NT2/D1 (cell line): ENCODE measurements at regions not wholly inside any gene's neighbourhood (a gene's known extent, or its start where the extent isn't known, plus 50 kb on each side); places are given as distances from the start of the nearest gene placed in this dataset.

Experiments used
- DNase-seq: peaks from one replicate; pipeline ENCODE4 v3.0.0-alpha.2; 2011; ENCODE audit warnings: low read depth, low spot score
- H3K27me3 ChIP-seq: 2 replicates; pipeline ENCODE4 v1.6.0; 2011; ENCODE audit warnings: mild to moderate bottlenecking; ENCODE audit not compliant: insufficient read length, insufficient read depth
- H3K36me3 ChIP-seq: 2 replicates; pipeline ENCODE4 v1.6.1; 2011; ENCODE audit warnings: mild to moderate bottlenecking, low read length, mixed read lengths; ENCODE audit not compliant: insufficient read depth, insufficient read length
- H3K4me1 ChIP-seq: 2 replicates; pipeline ENCODE4 v1.5.1; 2011; ENCODE audit not compliant: insufficient read depth, insufficient read length
- H3K4me3 ChIP-seq: 2 replicates; pipeline ENCODE4 v1.5.1; 2011; ENCODE audit warnings: low read depth; ENCODE audit not compliant: insufficient read length
- H3K9ac ChIP-seq: 2 replicates; pipeline ENCODE4 v1.6.0; 2011; ENCODE audit warnings: low read depth; ENCODE audit not compliant: insufficient read length
- H3K9me3 ChIP-seq: 2 replicates; pipeline ENCODE4 v1.5.1; 2011; ENCODE audit warnings: mild to moderate bottlenecking, low read length; ENCODE audit not compliant: insufficient read depth
- SUZ12 ChIP-seq: IDR thresholded peaks from 2 replicates; pipeline ENCODE4 v1.6.1; 2011; ENCODE audit not compliant: insufficient read length, insufficient read depth; ENCODE audit errors: extremely low read depth
- YY1 ChIP-seq: IDR thresholded peaks from 2 replicates; pipeline ENCODE4 v1.6.1; 2011; ENCODE audit not compliant: insufficient read length, insufficient read depth
- ZNF274 ChIP-seq: IDR thresholded peaks from 2 replicates; pipeline ENCODE4 v1.6.1; 2011; ENCODE audit warnings: mild to moderate bottlenecking, low read depth, low read length

DNA sequence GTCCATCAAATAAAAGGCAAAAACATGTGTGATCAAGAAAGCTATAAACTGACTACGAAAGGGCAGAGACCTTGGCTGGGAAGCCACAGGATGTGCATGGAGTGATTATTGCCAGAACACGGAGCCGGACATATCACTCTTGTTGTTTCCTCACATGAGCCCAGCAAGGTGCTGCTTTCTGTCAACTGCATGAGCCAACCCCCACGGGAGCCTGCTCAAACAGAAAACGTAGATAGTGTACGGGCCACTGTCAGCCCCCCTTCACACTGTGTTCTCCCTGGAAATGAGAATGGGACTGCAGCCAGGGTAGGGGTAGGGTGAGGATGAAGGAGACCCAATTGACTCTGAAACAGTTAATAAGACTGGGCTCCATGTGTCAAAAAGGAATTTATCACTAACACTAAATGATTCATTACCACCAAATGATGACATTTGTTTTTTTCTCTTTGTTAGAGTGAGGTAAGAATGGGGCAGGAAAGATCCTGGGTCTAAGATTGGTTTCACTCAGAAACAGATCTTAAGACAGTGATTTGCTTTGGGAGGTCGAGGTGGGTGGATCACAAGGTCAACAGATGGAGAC is 235.8 kb downstream of the MREG start:
- Histone ChIP-seq H3K9ac (no peak overlapping the region), H3K9me3 (no peaks in the 10 kb centered on the region), H3K36me3 (no peaks in the 10 kb centered on the region), H3K27me3 (no peaks in the 10 kb centered on the region), H3K4me3 (no peak overlapping the region), H3K4me1 (no peaks in the 10 kb centered on the region)
- DNase-seq: no peak
- TF ChIP-seq YY1 (no peak), SUZ12 (no peak), ZNF274 (no peak)

DNA sequence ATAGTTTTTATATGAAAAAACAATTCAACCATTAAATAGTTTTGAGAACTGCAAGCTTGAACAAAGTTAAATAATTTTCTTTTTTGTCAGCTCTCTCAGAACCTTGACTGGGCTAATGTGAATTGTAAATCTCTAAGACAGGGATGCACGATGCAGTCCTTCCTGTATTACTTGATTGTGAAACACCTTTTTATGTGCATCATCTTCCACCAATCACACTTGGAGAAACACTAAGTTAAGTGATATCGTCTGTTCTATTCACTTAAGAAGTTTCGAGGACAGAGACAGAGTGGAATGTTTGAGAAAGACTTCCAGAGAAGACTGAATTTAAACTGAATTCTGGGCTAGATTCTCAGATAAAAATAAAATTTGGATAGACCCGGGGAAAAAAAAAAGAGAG is 238.2 kb downstream of the MREG start:
- Histone ChIP-seq H3K9ac (no peak overlapping the region), H3K36me3 (no peaks in the 10 kb centered on the region), H3K27me3 (no peaks in the 10 kb centered on the region), H3K4me1 (no peaks in the 10 kb centered on the region), H3K4me3 (no peak overlapping the region), H3K9me3 (no peaks in the 10 kb centered on the region)
- no peak for DNase-seq
- TF ChIP-seq ZNF274: no peak
- TF ChIP-seq YY1: no peak
- TF ChIP-seq SUZ12: no peak

DNA sequence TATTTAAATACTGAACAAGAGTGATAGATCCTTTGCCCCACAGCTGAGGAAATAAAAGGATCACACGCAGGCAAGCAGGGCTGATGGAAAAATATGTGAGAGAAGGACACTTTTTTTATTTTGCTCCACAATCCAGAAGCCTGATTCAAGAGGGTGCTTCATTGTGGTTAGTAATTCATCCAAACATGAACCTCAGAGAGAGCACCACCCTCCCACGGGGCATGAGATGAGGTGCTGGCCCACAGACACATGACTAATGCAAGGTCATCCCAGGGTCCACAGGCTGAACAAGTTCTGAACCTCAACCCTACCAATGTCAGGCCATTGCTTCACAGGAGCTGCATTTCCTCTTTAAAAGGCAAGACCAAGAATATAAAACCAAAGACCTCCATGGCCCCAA is 239.6 kb downstream of the MREG start:
- Histone ChIP-seq H3K27me3 (no peaks in the 10 kb centered on the region), H3K36me3 (no peaks in the 10 kb centered on the region), H3K4me3 (no peak overlapping the region), H3K9me3 (no peaks in the 10 kb centered on the region), H3K9ac (no peak overlapping the region), H3K4me1 (no peaks in the 10 kb centered on the region)
- TF ChIP-seq ZNF274: no peak
- no peak for TF ChIP-seq YY1
- TF ChIP-seq SUZ12: no peak
- no peak for DNase-seq

DNA sequence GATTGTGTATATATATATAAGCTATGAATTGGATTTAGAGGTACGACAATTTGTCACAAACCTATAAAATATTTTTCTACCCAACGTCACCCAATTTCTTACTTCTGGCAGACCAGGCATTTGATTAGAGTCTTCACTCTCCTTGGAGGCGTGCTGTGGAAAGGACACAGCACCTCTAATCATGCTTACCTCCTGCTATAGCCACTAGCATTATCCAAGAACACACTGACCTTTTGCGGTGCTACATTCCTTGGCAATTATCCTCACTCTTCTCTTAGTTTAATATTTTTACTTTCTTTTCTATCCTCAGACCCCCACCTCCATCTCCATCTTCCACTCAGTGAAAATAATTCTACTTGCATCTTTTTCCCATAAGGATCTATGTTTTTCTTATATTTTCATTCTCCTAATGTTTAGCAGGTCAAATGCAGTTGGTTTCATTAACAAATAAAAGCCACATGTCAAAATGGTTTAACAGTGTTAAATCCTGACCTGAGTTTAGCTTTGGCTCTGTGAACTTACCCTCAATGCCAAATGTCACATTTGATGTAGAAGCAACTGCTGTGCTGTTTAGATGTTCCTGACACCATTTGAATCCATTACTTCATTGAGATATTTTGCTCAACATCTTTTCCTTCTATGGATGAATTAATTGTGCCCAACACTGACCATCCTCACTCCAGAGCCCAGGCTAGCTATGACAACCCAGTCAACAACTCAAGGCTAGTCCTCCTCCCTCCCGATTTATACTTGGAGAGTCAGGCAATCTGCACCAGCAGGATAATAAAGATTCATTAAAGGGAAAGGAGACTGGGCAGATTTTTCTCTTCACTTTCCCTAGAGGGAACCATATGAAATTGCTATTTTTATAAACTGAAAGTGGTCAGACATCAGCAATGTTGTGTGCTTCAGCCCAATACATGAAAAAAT is 240.5 kb downstream of the MREG start:
- no peak for DNase-seq
- no peak overlapping the region for H3K4me3 ChIP-seq
- no peaks in the 10 kb centered on the region for H3K36me3 ChIP-seq
- H3K9ac ChIP-seq: no peak overlapping the region
- no peak for TF ChIP-seq YY1
- TF ChIP-seq SUZ12: no peak
- no peak for TF ChIP-seq ZNF274
- H3K9me3 ChIP-seq: no peaks in the 10 kb centered on the region
- no peaks in the 10 kb centered on the region for H3K27me3 ChIP-seq
- H3K4me1 ChIP-seq: no peaks in the 10 kb centered on the region

DNA sequence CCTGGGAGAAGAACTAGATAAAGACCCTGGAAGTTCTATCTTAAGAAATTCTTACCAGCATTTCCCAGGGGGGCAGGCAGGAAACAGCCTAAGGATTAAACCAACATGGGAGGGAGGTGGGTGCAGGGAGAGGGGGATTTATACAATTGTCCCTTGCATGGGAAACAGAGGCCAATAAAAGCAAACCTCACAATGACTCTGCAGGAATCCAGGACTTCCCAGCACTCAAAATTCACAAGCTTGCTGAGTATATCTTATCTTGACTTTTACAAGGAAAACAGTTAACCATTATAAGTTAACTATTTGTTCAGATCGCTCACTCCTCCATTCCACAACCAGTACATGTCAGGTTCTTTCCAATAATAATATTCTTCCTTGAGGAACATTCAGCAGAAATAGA is 241.3 kb downstream of the MREG start:
- no peaks in the 10 kb centered on the region for H3K27me3 ChIP-seq
- TF ChIP-seq SUZ12: no peak
- no peak for TF ChIP-seq YY1
- TF ChIP-seq ZNF274: no peak
- H3K4me3 ChIP-seq: no peak overlapping the region
- no peaks in the 10 kb centered on the region for H3K36me3 ChIP-seq
- no peaks in the 10 kb centered on the region for H3K9me3 ChIP-seq
- no peaks in the 10 kb centered on the region for H3K4me1 ChIP-seq
- no peak overlapping the region for H3K9ac ChIP-seq
- DNase-seq: peak; percentile 32

DNA sequence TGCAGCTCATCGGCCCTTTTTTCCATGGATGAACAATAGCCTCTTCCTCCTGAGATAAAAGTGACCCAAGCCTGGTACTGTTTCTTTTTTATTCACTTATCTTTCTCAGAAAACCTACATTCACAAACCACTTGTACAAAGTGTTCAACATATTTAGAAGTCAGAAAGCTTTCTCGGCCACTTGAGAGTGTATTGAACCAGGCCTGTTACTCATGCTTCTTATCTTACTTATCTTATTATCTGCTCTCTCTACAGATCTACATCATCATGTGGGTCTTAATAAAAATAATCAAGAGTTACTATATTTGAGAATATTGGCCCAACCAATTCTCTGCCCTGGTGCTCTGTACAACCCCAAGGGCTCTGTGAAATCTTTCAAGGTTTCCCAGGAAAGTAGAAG is 242.1 kb downstream of the MREG start:
- H3K9ac ChIP-seq: no peak overlapping the region
- TF ChIP-seq ZNF274: no peak
- no peak for TF ChIP-seq YY1
- no peak for TF ChIP-seq SUZ12
- H3K9me3 ChIP-seq: no peaks in the 10 kb centered on the region
- no peaks in the 10 kb centered on the region for H3K27me3 ChIP-seq
- H3K4me3 ChIP-seq: no peak overlapping the region
- no peak for DNase-seq
- no peaks in the 10 kb centered on the region for H3K36me3 ChIP-seq
- no peaks in the 10 kb centered on the region for H3K4me1 ChIP-seq

DNA sequence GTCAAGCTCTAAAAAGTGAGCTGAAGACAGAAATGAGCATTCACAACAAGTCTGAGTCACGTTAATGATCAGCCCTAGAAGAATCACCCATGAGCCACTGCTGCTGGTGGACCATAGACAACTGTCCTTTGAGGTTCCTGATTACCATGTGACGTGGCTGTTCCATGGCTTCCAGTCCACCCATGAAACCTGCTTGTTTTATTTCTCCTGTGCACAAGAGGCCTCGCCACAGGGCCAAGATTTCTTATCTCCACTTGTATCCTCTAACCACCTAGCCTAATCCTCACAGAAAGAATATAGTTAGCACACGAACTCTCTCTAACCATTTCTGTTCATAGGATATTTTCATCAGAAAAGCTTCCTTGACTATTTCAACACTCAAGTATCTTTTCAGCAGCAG is 242.7 kb downstream of the MREG start:
- no peak overlapping the region for H3K4me3 ChIP-seq
- no peaks in the 10 kb centered on the region for H3K27me3 ChIP-seq
- no peak for DNase-seq
- no peaks in the 10 kb centered on the region for H3K36me3 ChIP-seq
- H3K9me3 ChIP-seq: no peaks in the 10 kb centered on the region
- H3K4me1 ChIP-seq: no peaks in the 10 kb centered on the region
- H3K9ac ChIP-seq: no peak overlapping the region
- no peak for TF ChIP-seq ZNF274
- TF ChIP-seq SUZ12: no peak
- no peak for TF ChIP-seq YY1
